NOMO-1 treated with DMSO at 0.1 percent for 48 hours (cell line): ENCODE measurements at regions not wholly inside any gene's neighbourhood (a gene's known extent, or its start where the extent isn't known, plus 50 kb on each side); places are given as distances from the start of the nearest gene placed in this dataset.
"Not testable (repeated sequence)": the region's sequence is repeated elsewhere in the genome, so short reads cannot be mapped to it uniquely, and the experiment has no call there.

Experiments
- DNase-seq: peaks from one replicate; lab custom pipeline; 2025; ENCODE audit not compliant: unreplicated experiment; lab: John Stamatoyannopoulos, UW

DNA sequence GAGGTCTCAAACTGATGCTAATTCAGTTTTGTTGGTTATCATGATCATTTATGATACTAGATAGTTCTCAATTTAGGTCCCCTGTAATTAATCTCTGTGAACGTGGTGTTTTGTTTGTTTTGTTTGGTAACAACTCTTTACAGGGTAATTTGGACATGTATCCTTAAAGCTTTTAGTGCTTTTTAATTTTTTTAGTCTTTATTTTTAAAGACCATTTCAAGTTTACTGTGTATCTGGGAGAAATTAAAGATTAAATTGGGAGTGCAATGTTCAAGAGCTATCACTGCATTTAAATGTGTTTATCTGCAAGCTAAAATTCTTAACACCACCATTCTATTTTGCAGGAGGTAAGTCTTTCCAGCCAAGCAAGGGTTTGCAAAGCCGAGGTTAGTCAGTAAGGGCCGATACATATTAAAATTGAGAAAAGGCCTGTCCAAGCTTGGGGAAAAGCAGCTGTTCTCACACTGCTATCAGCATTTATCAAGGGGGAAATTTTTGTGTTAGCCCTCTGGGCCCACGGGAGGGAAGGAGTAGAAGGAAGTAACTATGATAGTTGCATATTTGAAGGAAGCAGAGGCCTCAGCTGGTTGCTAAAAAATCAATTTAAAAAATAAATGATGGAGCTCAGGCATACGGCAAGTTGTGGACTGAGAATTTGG is 59.3 kb upstream of the ZNF217 start:
- no peak for DNase-seq

DNA sequence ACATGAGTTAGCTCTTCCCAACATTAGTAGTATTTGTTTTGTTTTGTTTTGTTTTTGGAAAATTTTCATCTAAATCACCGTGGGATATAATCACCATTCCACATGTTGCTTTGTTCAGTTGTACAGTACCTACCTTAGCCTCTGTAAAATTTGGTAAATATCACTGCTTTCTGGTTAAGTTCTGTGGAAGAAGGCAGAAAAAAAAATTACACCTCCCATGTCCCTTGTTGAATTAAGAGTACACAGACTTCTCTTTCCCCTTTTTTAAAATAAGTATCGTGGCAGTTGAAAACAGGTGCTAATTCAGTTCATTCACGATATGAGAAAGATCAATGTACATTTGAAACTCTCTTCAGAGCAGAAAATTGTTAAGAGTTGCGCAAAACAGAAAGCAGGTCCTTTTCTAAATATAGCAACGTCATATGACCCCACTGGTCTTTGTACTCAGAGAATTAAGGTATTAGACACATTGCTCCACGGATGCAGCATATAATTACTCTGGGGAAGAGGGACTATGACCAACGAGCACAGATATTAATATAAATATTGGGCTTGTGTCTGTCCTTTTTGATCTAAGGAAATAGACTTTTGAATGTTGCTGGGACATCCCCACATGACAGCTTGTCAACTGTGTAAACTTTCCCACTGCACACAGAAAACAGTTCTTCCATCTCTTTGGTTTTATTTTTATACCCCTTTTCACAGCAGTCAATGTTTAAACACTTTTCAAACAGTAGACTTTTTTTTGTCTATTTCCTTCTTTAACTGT is 58.6 kb upstream of the ZNF217 start:
- DNase-seq = peak; percentile 85

DNA sequence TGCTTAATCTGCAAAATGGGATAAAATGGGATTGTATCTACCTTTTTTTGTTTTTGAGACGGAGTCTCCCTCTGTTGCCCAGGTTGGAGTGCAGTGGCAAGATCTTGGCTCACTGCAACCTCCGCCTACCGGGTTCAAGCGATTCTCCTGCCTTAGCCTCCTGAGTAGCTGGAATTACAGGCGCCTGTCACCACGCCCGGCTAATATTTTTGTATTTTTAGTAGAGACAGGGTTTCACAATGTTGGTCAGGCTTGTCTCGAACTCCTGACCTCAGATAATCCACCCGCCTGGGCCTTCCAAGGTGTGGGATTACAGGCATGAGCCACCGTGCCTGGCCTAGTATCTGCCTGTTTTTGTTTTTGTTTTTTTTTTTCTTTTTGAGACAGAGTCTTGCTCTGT is 55.9 kb upstream of the ZNF217 start:
- not testable (repeated sequence) for DNase-seq

DNA sequence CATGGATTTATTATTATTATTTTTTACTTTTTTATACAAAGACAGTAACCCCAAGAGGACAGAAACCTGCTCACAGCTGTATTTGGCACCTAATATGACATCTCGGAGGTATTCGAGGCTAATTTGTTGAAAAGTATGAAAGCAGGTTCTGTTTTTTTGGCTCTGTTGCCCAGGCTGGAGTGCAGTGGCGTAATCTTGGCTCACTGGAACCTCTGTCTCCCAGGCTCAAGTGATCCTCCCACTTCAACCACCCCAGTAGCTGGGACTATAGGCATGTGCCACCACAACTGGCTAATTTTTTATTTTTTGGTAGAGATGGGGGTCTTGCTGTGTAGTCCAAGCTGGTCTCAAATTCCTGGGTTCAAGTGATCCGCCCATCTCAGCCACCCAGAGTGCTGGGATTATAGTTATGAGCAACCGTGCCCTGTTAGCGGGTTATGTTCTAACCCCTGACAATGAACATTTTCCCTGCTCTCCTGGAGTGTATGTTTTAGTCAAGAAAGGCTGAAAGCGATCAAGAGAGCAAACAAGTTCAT is 53.7 kb upstream of the ZNF217 start:
- DNase-seq = no peak

DNA sequence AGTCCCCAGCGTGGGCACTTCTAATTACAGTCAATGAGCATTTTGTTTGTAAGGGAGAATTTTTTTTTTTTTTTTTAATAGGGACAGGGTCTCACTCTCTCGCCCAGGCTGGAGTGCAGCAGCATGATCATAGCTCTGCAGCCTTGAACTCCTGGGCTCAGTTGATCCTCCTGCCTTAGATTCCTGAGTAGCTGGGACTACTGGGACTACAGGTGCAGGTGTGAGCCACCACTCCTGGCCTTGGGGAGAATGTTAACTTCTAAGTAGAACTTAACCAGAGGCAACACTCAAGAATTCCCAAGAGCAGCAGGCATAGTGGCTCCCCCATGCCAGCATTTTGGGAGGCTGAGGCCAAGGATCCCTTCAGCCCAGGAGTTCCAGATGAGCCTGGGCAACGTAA is 52.9 kb upstream of the ZNF217 start:
- DNase-seq = no peak

DNA sequence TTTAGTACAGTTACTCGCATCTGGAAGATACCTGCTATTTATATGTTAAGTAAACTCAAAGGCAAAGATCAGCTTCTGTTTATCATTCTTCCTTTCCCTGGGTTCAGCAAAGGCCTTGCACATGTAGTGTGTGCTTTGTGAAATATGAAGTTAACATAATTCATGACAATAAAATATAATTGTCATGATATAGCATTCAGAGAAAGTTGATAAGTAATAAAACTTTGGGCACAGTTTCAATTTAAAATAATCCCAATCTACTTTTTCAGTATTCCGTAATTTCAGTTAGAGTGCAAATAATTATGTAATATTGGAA is 51.9 kb upstream of the ZNF217 start:
- DNase-seq = no peak

DNA sequence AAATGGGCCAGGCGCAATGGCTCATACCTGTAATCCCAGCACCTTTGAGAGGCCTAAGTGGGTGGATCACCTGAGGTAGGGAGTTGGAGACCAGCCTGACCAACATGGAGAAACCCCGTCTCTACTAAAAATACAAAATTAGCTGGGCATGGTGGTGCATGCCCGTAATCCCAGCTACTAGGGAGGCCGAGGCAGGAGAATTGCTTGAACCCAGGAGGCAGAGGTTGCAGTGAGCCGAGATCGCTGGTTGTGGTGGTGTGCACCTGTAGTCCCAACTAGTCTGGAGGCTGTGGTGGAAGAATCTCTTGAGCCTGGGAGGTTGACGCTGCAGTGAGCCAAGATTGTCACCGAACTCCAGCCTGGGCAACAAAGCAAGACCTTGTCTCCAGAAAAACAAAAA is 50.5 kb upstream of the ZNF217 start:
- DNase-seq = not testable (repeated sequence)
